Neuronal stem cell (in vitro differentiated cells): ENCODE measurements at regions not wholly inside any gene's neighbourhood (a gene's known extent, or its start where the extent isn't known, plus 50 kb on each side); places are given as distances from the start of the nearest gene placed in this dataset.

Experiments used
- DNase-seq: peaks from one replicate; pipeline ENCODE4 v3.0.0-alpha.2; 2013; ENCODE audit warnings: low spot score
- H2AFZ ChIP-seq: one replicate; pipeline ENCODE4 v1.6.1; 2013; ENCODE audit warnings: mild to moderate bottlenecking, low read length, inconsistent platforms
- H2AK5ac ChIP-seq: 2 replicates; pipeline ENCODE4 v1.6.1; 2013; ENCODE audit warnings: low read depth, mild to moderate bottlenecking, inconsistent platforms, low read length, moderate library complexity, mixed read lengths
- H2BK120ac ChIP-seq: 2 replicates; pipeline ENCODE4 v1.6.1; 2013; ENCODE audit warnings: low read depth, mild to moderate bottlenecking, inconsistent platforms, low read length, moderate library complexity, mixed read lengths
- H2BK12ac ChIP-seq: one replicate; pipeline ENCODE4 v1.6.1; 2013; ENCODE audit warnings: low read length, inconsistent platforms
- H2BK15ac ChIP-seq: 2 replicates; pipeline ENCODE4 v1.6.1; 2013; ENCODE audit warnings: mild to moderate bottlenecking, low read length, inconsistent platforms, mixed read lengths
- H2BK5ac ChIP-seq: one replicate; pipeline ENCODE4 v1.6.1; 2013; ENCODE audit warnings: inconsistent platforms, mild to moderate bottlenecking, low read length, moderate library complexity
- H3K14ac ChIP-seq: one replicate; pipeline ENCODE4 v1.6.1; 2013; ENCODE audit warnings: low read length, inconsistent platforms
- H3K18ac ChIP-seq: 2 replicates; pipeline ENCODE4 v1.6.1; 2013; ENCODE audit warnings: low read length, inconsistent platforms
- H3K23ac ChIP-seq: 2 replicates; pipeline ENCODE4 v1.6.1; 2013; ENCODE audit warnings: low read depth, mild to moderate bottlenecking, mixed read lengths, low read length, inconsistent platforms; ENCODE audit not compliant: poor library complexity
- H3K27ac ChIP-seq: replicated peaks from 3 replicates; pipeline ENCODE4 v1.5.1; 2013; ENCODE audit warnings: low read length, inconsistent platforms
- H3K27me3 ChIP-seq, 3 experiments: 2 replicates each; pipeline ENCODE4 v1.6.1; 2013; ENCODE audit warnings: low read length in 3 of 3, mild to moderate bottlenecking in 2 of 3, inconsistent platforms in 1 of 3, low read depth in 1 of 3, mixed read lengths in 1 of 3, moderate library complexity in 1 of 3; ENCODE audit not compliant: control insufficient read depth in 3 of 3, insufficient read depth in 3 of 3
- H3K36me3 ChIP-seq, 2 donors: replicated peaks in 1 of 2; 2 replicates each; pipeline ENCODE4 v1.6.1; 2013; ENCODE audit warnings: low read length in 2 of 2; ENCODE audit not compliant: control insufficient read depth in 2 of 2, insufficient read depth in 2 of 2
- H3K4ac ChIP-seq: 2 replicates; pipeline ENCODE4 v1.6.1; 2013; ENCODE audit warnings: inconsistent platforms, mild to moderate bottlenecking, low read length, moderate library complexity
- H3K4me1 ChIP-seq, 2 donors: 1 replicate in 1 of 2; 2 replicates in 1 of 2; pipeline ENCODE4 v1.6.1; 2013; ENCODE audit warnings: low read length in 2 of 2, low read depth in 1 of 2; ENCODE audit not compliant: control insufficient read depth in 2 of 2, insufficient read depth in 1 of 2
- H3K4me2 ChIP-seq: one replicate; pipeline ENCODE4 v1.6.1; 2013; ENCODE audit warnings: mild to moderate bottlenecking, low read length, inconsistent platforms; ENCODE audit not compliant: insufficient read depth, poor library complexity, severe bottlenecking
- H3K4me3 ChIP-seq, 2 donors: 2 replicates each; pipeline ENCODE4 v1.5.1; 2013; ENCODE audit warnings: low read length in 2 of 2, mild to moderate bottlenecking in 2 of 2, inconsistent platforms in 1 of 2, moderate library complexity in 1 of 2
- H3K79me1 ChIP-seq: one replicate; pipeline ENCODE4 v1.6.1; 2013; ENCODE audit warnings: low read depth, mild to moderate bottlenecking, inconsistent platforms, low read length, moderate library complexity
- H3K9ac ChIP-seq: one replicate; pipeline ENCODE4 v1.6.1; 2013; ENCODE audit warnings: mild to moderate bottlenecking, low read depth, low read length, inconsistent platforms; ENCODE audit not compliant: poor library complexity
- H3K9me3 ChIP-seq, 2 donors: replicated peaks in 1 of 2; 2 replicates each; pipeline versions ENCODE3 to v1.6.1; 2013; ENCODE audit warnings: low read length in 2 of 2, mild to moderate bottlenecking in 2 of 2, inconsistent platforms in 1 of 2, low read depth in 1 of 2, mixed read lengths in 1 of 2, moderate library complexity in 1 of 2; ENCODE audit not compliant: control insufficient read depth in 2 of 2, insufficient read depth in 1 of 2
- H4K8ac ChIP-seq: one replicate; pipeline ENCODE4 v1.6.1; 2013; ENCODE audit warnings: low read depth, mild to moderate bottlenecking, inconsistent platforms, low read length, moderate library complexity
- H4K91ac ChIP-seq: one replicate; pipeline ENCODE4 v1.6.1; 2013; ENCODE audit warnings: low read length, low read depth, mild to moderate bottlenecking, inconsistent platforms; ENCODE audit not compliant: poor library complexity
- WGBS, 2 donors: extraction: QIAGEN DNeasy Blood & Tissue Kit; methylation state at CpG; one replicate each; pipeline ENCODE4 v1.1.7; 2013; ENCODE audit warnings: missing lambda C conversion rate in 2 of 2, mixed read lengths in 1 of 2; ENCODE audit not compliant: insufficient read length in 2 of 2, insufficient replicate concordance in 1 of 2; ENCODE audit errors: extremely low coverage in 2 of 2; 5-methylcytosine and 5-hydroxymethylcytosine counted together

- H3K23ac ChIP-seq, result no peak overlapping the region
- no peak overlapping the region for H2BK15ac ChIP-seq
- no peak overlapping the region for H2BK120ac ChIP-seq
- H3K27ac ChIP-seq, result no peak overlapping the region
- DNase-seq, result no peak
- no peak overlapping the region for H3K4me3 ChIP-seq
- no peaks in the 10 kb centered on the region for H3K36me3 ChIP-seq
- no peak overlapping the region for H2BK12ac ChIP-seq
- H3K79me1 ChIP-seq, result no peaks in the 10 kb centered on the region
- H3K14ac ChIP-seq, result no peak overlapping the region
- no peak overlapping the region for H3K4ac ChIP-seq
- no peak overlapping the region for H4K91ac ChIP-seq
- H3K9me3 ChIP-seq, result no peaks in the 10 kb centered on the region
- no peaks in the 10 kb centered on the region for H3K27me3 ChIP-seq
- H2AFZ ChIP-seq, result no peak overlapping the region
- no peaks in the 10 kb centered on the region for H3K4me1 ChIP-seq
- no peak overlapping the region for H3K18ac ChIP-seq
- H4K8ac ChIP-seq, result no peak overlapping the region
- no peak overlapping the region for H2AK5ac ChIP-seq
- no peak overlapping the region for H3K9ac ChIP-seq
- H2BK5ac ChIP-seq, result no peak overlapping the region
- no peak overlapping the region for H3K4me2 ChIP-seq
Observed at GRCh38 chr11:42651621-42652020, 660.2 kb upstream of the API5 start.

- H2BK120ac ChIP-seq, result no peak overlapping the region
- no peak overlapping the region for H4K91ac ChIP-seq
- WGBS, 2 donors, result no CpG with 5 or more reads among the region's 3 CpGs
- H2BK12ac ChIP-seq, result no peak overlapping the region
- no peak overlapping the region for H3K27ac ChIP-seq
- no peaks in the 10 kb centered on the region for H3K27me3 ChIP-seq
- no peak overlapping the region for H3K9ac ChIP-seq
- no peak overlapping the region for H2BK5ac ChIP-seq
- no peak overlapping the region for H3K4ac ChIP-seq
- H3K18ac ChIP-seq, result no peak overlapping the region
- no peaks in the 10 kb centered on the region for H3K4me1 ChIP-seq
- no peak overlapping the region for H3K23ac ChIP-seq
- no peaks in the 10 kb centered on the region for H3K9me3 ChIP-seq
- no peak overlapping the region for H2BK15ac ChIP-seq
- H2AFZ ChIP-seq, result no peak overlapping the region
- no peaks in the 10 kb centered on the region for H3K36me3 ChIP-seq
- no peak overlapping the region for H2AK5ac ChIP-seq
- no peak for DNase-seq
- no peak overlapping the region for H3K14ac ChIP-seq
- H3K79me1 ChIP-seq, result no peaks in the 10 kb centered on the region
- no peak overlapping the region for H4K8ac ChIP-seq
- no peak overlapping the region for H3K4me2 ChIP-seq
- H3K4me3 ChIP-seq, result no peak overlapping the region
Observed at GRCh38 chr11:42657169-42657568, 654.6 kb upstream of the API5 start.

DNA sequence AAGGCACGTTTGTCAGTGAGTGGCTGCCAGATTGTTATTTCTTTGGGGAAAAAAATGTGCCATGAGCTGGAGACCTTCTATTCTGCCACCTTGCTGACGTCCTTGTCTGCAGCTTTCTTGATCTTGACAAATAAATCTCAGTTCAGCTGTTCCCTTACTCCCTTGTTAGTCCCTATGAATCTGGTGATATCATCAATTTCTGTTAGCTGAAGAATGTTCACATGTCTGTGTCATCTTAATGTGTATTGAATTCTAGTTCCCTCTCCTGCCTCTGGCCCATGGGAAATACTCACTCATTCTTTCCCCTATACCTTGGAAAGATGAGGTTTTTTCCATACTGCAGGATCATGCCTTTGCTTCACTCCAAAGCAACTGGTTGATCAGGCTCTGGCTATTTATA is 649.9 kb upstream of the API5 start:
- Histone ChIP-seq H4K91ac (no peak overlapping the region), H3K23ac (no peak overlapping the region), H3K18ac (no peak overlapping the region), H2BK15ac (no peak overlapping the region), H3K79me1 (no peaks in the 10 kb centered on the region), H3K9me3 (no peaks in the 10 kb centered on the region), H3K4me3 (no peak overlapping the region), H2BK12ac (no peak overlapping the region), H2BK5ac (no peak overlapping the region), H3K4me2 (no peak overlapping the region), H3K27ac (no peak overlapping the region), H2AK5ac (no peak overlapping the region), H3K27me3 (no peaks in the 10 kb centered on the region), H3K4me1 (peaks cover 0 to 3% of the 10 kb centered on the region in 2 donors), H3K4ac (no peak overlapping the region), H3K36me3 (no peaks in the 10 kb centered on the region), H4K8ac (no peak overlapping the region), H3K14ac (no peak overlapping the region), H3K9ac (no peak overlapping the region), H2BK120ac (no peak overlapping the region), H2AFZ (no peak overlapping the region)
- no CpG with 5 or more reads among the region's 2 CpGs for WGBS, 2 donors
- DNase-seq, result no peak

DNA sequence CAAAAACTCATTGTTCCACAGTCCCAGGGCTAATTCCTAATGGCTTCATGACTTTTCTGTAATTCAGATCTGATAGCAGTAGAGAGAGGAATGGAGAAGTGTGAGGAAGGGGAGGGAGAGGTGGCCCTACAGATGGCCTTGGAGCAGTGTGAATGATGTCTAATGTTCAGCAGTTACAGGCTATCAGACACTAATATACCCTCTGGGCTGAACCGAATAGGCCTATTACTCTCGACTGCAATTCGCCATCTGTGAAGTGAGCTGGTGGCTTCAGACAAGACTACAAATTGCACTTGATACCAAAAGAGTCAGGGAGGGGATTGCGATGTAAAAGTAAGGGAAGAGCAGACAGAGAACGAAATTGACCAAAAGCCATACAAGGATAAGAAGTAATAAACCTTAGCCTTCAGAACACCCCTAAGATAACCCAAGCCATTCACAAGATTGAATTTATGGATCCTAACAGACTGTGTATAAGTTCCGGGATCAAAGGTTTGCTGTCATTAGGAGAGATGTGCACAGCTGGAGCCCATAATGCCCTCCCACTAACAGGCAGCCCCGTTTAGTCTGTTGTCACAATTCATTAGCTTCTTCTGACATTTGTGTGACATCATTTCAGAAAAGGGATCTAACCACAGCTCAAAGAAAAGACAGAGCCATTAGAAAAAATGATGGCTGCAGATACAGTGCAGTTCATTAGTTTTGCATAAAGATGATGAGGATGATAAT is 642.4 kb upstream of the API5 start:
- Histone ChIP-seq H2BK12ac (no peak overlapping the region), H3K23ac (no peak overlapping the region), H3K9ac (no peak overlapping the region), H3K79me1 (no peaks in the 10 kb centered on the region), H4K8ac (no peak overlapping the region), H3K4me1 (no peaks in the 10 kb centered on the region), H2BK120ac (no peak overlapping the region), H3K14ac (no peak overlapping the region), H3K18ac (no peak overlapping the region), H3K36me3 (no peaks in the 10 kb centered on the region), H4K91ac (no peak overlapping the region), H2BK5ac (no peak overlapping the region), H3K27me3 (no peaks in the 10 kb centered on the region), H2BK15ac (no peak overlapping the region), H2AK5ac (no peak overlapping the region), H3K4me3 (no peak overlapping the region), H3K4ac (no peak overlapping the region), H2AFZ (no peak overlapping the region), H3K9me3 (no peaks in the 10 kb centered on the region), H3K27ac (no peak overlapping the region), H3K4me2 (no peak overlapping the region)
- no peak for DNase-seq
- no CpG with 5 or more reads among the region's 7 CpGs for WGBS, 2 donors
